WTC11 (cell line): ENCODE measurements at regions not wholly inside any gene's neighbourhood (a gene's known extent, or its start where the extent isn't known, plus 50 kb on each side); places are given as distances from the start of the nearest gene placed in this dataset.

ENCODE experiments used
- ATF1 ChIP-seq: sonication (generic); formaldehyde crosslinking; IDR thresholded peaks from 2 replicates; pipeline ENCODE4 v1.8.1; 2023; ENCODE audit warnings: mild to moderate bottlenecking, moderate library complexity, missing genetic modification reagents
- CTCF ChIP-seq: fragments of 200-600 bp; IDR thresholded peaks from 2 replicates; pipeline ENCODE4 v1.8.0; 2022; ENCODE audit warnings: antibody characterized with exemption
- MAX ChIP-seq: sonication (generic); formaldehyde crosslinking; IDR thresholded peaks from 2 replicates; pipeline ENCODE4 v1.8.0; 2022; ENCODE audit warnings: mild to moderate bottlenecking, missing genetic modification reagents
- TEAD4 ChIP-seq: sonication (generic); formaldehyde crosslinking; IDR thresholded peaks from 2 replicates; pipeline ENCODE4 v1.8.0; 2022; ENCODE audit warnings: mild to moderate bottlenecking, missing genetic modification reagents

GRCh38 chrX:45524296-45524695 is 323.6 kb upstream of the DIPK2B start:
- no peak for TF ChIP-seq TEAD4 (CRISPR knock-in tag)
- no peak for TF ChIP-seq CTCF
- TF ChIP-seq ATF1 (CRISPR knock-in tag), result no peak
- no peak for TF ChIP-seq MAX (CRISPR knock-in tag)
